Stomach (tissue), 8 donors: ENCODE measurements at regions not wholly inside any gene's neighbourhood (a gene's known extent, or its start where the extent isn't known, plus 50 kb on each side); places are given as distances from the start of the nearest gene placed in this dataset.
"Not testable (repeated sequence)": the region's sequence is repeated elsewhere in the genome, so short reads cannot be mapped to it uniquely, and the experiment has no call there.

Experiments used
- DNase-seq, 2 donors: peaks; one replicate each; pipeline versions ENCODE4 v3.0.0 to v3.0.0-alpha.2; 2013 to 2019
- H3K27ac ChIP-seq, 5 donors: fragments of 200-600 bp in 4 of 5; sonication (generic) in 4 of 5; one replicate each; pipeline ENCODE4 v1.5.1; 2013 to 2019; ENCODE audit warnings: mild to moderate bottlenecking in 1 of 5, moderate library complexity in 1 of 5
- H3K27me3 ChIP-seq, 3 donors: fragments of 200-600 bp; sonication (generic); one replicate each; pipeline ENCODE4 v1.5.1; 2017 to 2019; ENCODE audit warnings: mixed run types in 1 of 3
- H3K36me3 ChIP-seq, 4 donors: fragments of 200-600 bp; sonication (generic); 1 replicate in 3 of 4; 2 replicates in 1 of 4; pipeline ENCODE4 v1.5.1; 2016 to 2019
- H3K4me1 ChIP-seq, 4 donors: fragments of 200-600 bp; sonication (generic); one replicate each; pipeline ENCODE4 v1.5.1; 2016 to 2019
- H3K4me3 ChIP-seq, 4 donors: fragments of 200-600 bp; sonication (generic) in 3 of 4; one replicate each; pipeline ENCODE4 v1.5.1; 2016 to 2019; ENCODE audit warnings: mild to moderate bottlenecking in 1 of 4
- H3K9me3 ChIP-seq, 4 donors: fragments of 200-600 bp; sonication (generic); one replicate each; pipeline ENCODE4 v1.5.1; 2016 to 2019
- CTCF ChIP-seq, 7 experiments: fragments of 450-650 bp in 4 of 7; fragments of 200-600 bp in 3 of 7; sonication (generic) in 3 of 7; IDR thresholded peaks; one replicate each; pipeline ENCODE4 v1.5.1; 2016 to 2019; ENCODE audit warnings: antibody characterized with exemption in 7 of 7, control low read depth in 2 of 7, mild to moderate bottlenecking in 1 of 7
- EP300 ChIP-seq: sonication (generic); formaldehyde crosslinking; IDR thresholded peaks from one replicate; pipeline ENCODE4 v1.6.1; 2017; ENCODE audit warnings: antibody characterized with exemption
- POLR2A ChIP-seq, 4 donors: fragments of 450-650 bp; IDR thresholded peaks; one replicate each; pipeline ENCODE4 v1.6.1; 2016; ENCODE audit warnings: antibody characterized with exemption in 4 of 4, control low read depth in 2 of 4, mild to moderate bottlenecking in 1 of 4, moderate library complexity in 1 of 4
- POLR2AphosphoS5 ChIP-seq, 3 donors: sonication (generic); formaldehyde crosslinking; IDR thresholded peaks; one replicate each; pipeline ENCODE4 v1.6.1; 2016; ENCODE audit warnings: antibody characterized with exemption in 3 of 3
- WGBS, 5 donors: extraction: QIAGEN DNeasy Blood & Tissue Kit in 3 of 5; methylation state at CpG; one replicate each; pipeline versions ENCODE4 v1.1.5 to v1.1.7; 2013 to 2018; 5-methylcytosine and 5-hydroxymethylcytosine counted together
- intact Hi-C: fragments of 100-400 bp; cut with DNase I; formaldehyde crosslinking; loops from one replicate; pipeline ENCODE4 v1.15.1; 2023; ENCODE audit warnings: low total_unique reads
- donor health status: healthy with polysubstance abuse.
- donor health status: Bipolar disorder and iron deficiency.
- donor health status: healthy.

DNA sequence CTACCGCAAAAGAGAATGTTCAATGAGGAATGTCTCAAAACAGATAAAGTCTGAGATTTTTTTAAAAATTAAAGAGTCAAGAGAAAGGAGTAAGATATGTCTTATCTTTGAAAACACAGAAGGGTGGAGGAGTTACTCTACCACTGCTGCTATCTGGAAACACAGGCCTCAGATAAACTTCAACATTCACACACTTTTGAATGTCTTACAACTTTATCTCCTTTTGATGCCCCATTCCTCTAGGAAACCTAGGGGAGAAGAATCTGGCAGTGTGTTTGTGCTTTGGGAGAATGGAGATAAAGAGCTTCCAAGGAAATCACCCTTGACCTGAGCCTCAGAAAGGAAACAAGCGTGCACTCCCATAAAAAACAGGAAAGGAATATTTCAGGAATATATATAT, 468.2 kb downstream of the PLOD2 start:
- Histone ChIP-seq H3K4me3 (no peak overlapping the region), H3K27me3 (no peaks in the 10 kb centered on the region), H3K9me3 (no peaks in the 10 kb centered on the region), H3K36me3 (no peaks in the 10 kb centered on the region), H3K27ac (no peak overlapping the region), H3K4me1 (no peaks in the 10 kb centered on the region)
- no peak for DNase-seq
- TF ChIP-seq POLR2AphosphoS5 (IDR thresholded peaks at IDR 0.05): no peak
- TF ChIP-seq EP300: no peak
- TF ChIP-seq POLR2A (IDR thresholded peaks at IDR 0.05): no peak
- no peak for TF ChIP-seq CTCF (IDR thresholded peaks at IDR 0.05)
- WGBS, 5 donors: 61 to 76% (median 67%) methylated on average over 2 of the region's 2 CpGs
- intact Hi-C loops: no loop called here

DNA sequence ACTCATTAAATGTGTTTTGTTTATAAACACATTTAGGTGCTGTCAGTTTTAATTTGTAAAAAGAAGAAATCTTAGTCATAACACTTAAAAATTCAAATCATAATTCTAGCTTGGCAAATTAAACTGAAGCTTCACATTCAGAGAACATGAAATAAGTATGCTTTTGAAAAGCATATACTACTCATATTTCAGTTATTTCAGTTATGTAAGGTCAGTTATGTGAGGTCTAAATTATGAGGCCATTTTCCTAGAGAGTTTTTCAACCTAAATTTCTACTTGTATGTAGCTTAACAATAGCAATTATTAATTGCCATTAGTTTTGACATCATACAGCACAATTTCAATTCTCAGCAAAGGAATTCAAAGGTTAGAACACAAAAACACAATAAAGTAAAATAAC, 465.0 kb downstream of the PLOD2 start:
- DNase-seq: no peak
- Histone ChIP-seq H3K27me3 (no peaks in the 10 kb centered on the region), H3K9me3 (no peaks in the 10 kb centered on the region), H3K27ac (no peak overlapping the region), H3K4me3 (no peak overlapping the region), H3K36me3 (no peaks in the 10 kb centered on the region), H3K4me1 (no peaks in the 10 kb centered on the region)
- no peak for TF ChIP-seq CTCF (IDR thresholded peaks at IDR 0.05)
- intact Hi-C loops: no loop called here

GRCh38 chr3:145698250-145698649, 462.7 kb downstream of the PLOD2 start:
- Histone ChIP-seq H3K27me3 (no peaks in the 10 kb centered on the region), H3K27ac (no peak overlapping the region), H3K4me3 (no peak overlapping the region), H3K36me3 (no peaks in the 10 kb centered on the region), H3K9me3 (no peaks in the 10 kb centered on the region), H3K4me1 (no peaks in the 10 kb centered on the region)
- 65 to 79% (median 72%) methylated on average over 7 of the region's 7 CpGs for WGBS, 5 donors
- intact Hi-C loops: no loop called here
- TF ChIP-seq POLR2A (IDR thresholded peaks at IDR 0.05): no peak
- DNase-seq: peak in 1 of 2 donors; percentile 66

DNA sequence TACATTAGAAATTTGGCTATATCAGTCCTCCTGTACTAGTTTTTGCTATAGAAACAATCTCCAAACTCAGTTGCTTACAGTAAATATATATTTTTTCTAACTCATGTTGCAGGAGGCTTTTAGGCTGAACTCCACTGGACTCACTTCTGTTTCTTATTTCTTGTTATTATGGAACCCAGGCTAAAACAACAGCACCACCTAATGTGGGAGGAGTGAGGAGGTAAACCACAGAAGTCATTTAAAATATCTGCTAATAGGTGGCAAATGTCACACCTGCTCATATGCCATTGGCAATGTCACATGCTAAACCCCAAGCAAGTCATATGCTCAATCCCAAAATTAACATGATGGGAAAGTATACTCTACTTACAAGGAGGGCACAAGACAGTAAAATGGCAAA, 462.2 kb downstream of the PLOD2 start:
- Histone ChIP-seq H3K36me3 (no peaks in the 10 kb centered on the region), H3K4me3 (no peak overlapping the region), H3K27ac (no peak overlapping the region), H3K9me3 (no peaks in the 10 kb centered on the region), H3K27me3 (no peaks in the 10 kb centered on the region), H3K4me1 (no peaks in the 10 kb centered on the region)
- DNase-seq: no peak
- TF ChIP-seq EP300 (no peak), CTCF (IDR thresholded peaks at IDR 0.05) (no peak), POLR2A (IDR thresholded peaks at IDR 0.05) (no peak), POLR2AphosphoS5 (IDR thresholded peaks at IDR 0.05) (no peak)
- intact Hi-C loops: no loop called here

DNA sequence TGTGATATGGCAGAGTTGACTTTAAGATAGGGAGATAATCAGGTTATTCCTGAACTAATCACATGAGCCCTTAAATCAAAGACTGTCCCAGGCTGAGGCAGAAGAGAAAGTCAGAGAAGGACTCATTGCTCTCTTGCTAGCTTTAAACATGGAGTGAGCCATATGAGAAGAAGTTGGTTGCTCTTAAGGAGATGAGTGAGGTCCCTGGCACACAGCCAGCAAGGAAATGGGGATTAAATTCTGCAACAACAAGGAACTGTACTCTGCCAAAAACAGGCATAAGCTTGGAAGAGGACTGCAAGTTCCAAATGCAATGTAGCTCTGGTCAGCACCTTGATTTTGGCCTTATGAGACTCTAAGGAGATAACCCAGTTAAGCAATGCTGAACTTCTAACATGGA, 457.0 kb downstream of the PLOD2 start:
- no peaks in the 10 kb centered on the region for H3K27me3 ChIP-seq
- H3K4me3 ChIP-seq: no peak overlapping the region
- no peaks in the 10 kb centered on the region for H3K36me3 ChIP-seq
- intact Hi-C loops: no loop called here
- DNase-seq: peak in 1 of 2 donors; percentile 49
- no peaks in the 10 kb centered on the region for H3K9me3 ChIP-seq
- H3K4me1 ChIP-seq: peaks cover 0 to 7% (median 0%) of the 10 kb centered on the region in 4 donors
- no peak overlapping the region for H3K27ac ChIP-seq
- TF ChIP-seq EP300: no peak

DNA sequence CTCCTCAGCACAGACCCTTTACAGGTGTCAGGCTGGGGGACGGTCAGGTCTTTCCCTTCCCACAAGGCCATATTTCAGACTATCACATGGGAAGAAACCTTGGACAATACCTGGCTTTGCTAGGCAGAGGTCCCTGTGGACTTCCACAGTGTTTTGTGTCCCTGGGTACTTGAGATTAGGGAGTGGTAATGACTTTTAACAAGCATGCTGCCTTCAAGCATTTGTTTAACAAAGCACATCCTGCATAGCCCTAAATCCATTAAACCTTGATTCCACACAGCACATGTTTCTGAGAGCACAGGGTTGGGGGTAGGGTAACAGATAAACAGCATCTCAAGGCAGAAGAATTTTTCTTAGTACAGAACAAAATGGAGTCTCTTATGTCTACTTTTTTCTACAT, 451.2 kb downstream of the PLOD2 start:
- H3K36me3 ChIP-seq, H3K27me3 ChIP-seq, H3K4me1 ChIP-seq, H3K27ac ChIP-seq, DNase-seq, H3K9me3 ChIP-seq, H3K4me3 ChIP-seq, intact Hi-C loops: not testable (repeated sequence)
- WGBS, 5 donors: 61 to 95% (median 75%) methylated on average over 1 of the region's 1 CpG
